Activated naive CD4-positive, alpha-beta T cell treated with anti-CD3 and anti-CD28 coated beads, Interleukin-2, amount 10 ng/mL, durations not matched to agents 7 days and 5 days (primary cell): ENCODE measurements at regions not wholly inside any gene's neighbourhood (a gene's known extent, or its start where the extent isn't known, plus 50 kb on each side); places are given as distances from the start of the nearest gene placed in this dataset.
A peak's percentile ranks its signal among the peaks of the same experiment; 100 is the strongest.

Experiments
- CTCF ChIA-PET: fragments of 350-600 bp; sonication (Branson Sonifier 250); formaldehyde crosslinking; loops from one replicate; lab custom pipeline; 2021; ENCODE audit warnings: antibody characterized with exemption; lab: Charles Lee
- DNase-seq: peaks from one replicate; pipeline ENCODE4 v3.0.0-alpha.2; 2020
- H3K27ac Mint-ChIP-seq: one replicate; pipeline ENCODE4 v1.8.0; 2021; ENCODE audit warnings: mild to moderate bottlenecking, moderate library complexity, mixed read lengths
- H3K27me3 Mint-ChIP-seq: one replicate; pipeline ENCODE4 v1.8.0; 2021; ENCODE audit warnings: mild to moderate bottlenecking, mixed read lengths
- H3K36me3 Mint-ChIP-seq: one replicate; pipeline ENCODE4 v1.8.0; 2021; ENCODE audit warnings: mixed read lengths
- H3K4me1 Mint-ChIP-seq: one replicate; pipeline ENCODE4 v1.8.0; 2021; ENCODE audit warnings: mixed read lengths
- H3K4me3 Mint-ChIP-seq: one replicate; pipeline ENCODE4 v1.8.0; 2021; ENCODE audit warnings: mild to moderate bottlenecking, moderate library complexity, mixed read lengths
- H3K9me3 Mint-ChIP-seq: one replicate; pipeline ENCODE4 v1.8.0; 2021; ENCODE audit warnings: mixed read lengths

GRCh38 chr6:1538810-1539478, 70.8 kb upstream of the FOXC1 start:
- peaks cover 9% of the 10 kb centered on the region for H3K27me3 Mint-ChIP-seq
- peaks cover 20% of the 10 kb centered on the region for H3K4me1 Mint-ChIP-seq
- H3K9me3 Mint-ChIP-seq, result peaks cover 3% of the 10 kb centered on the region
- H3K27ac Mint-ChIP-seq, result no peak overlapping the region
- DNase-seq, result no peak
- CTCF ChIA-PET, result no interaction called here
- no peak overlapping the region for H3K4me3 Mint-ChIP-seq
- H3K36me3 Mint-ChIP-seq, result peaks cover 10% of the 10 kb centered on the region

GRCh38 chr6:1540864-1541521, 68.7 kb upstream of the FOXC1 start:
- no peak overlapping the region for H3K27ac Mint-ChIP-seq
- CTCF ChIA-PET, result interaction anchor here (1.2 kb wide), 1 partner anchor 12 kb away, joined by 5 read pairs; no protein-coding TSS in a partner anchor
- no peak overlapping the region for H3K4me3 Mint-ChIP-seq
- no peak for DNase-seq
- peaks cover 18% of the 10 kb centered on the region for H3K27me3 Mint-ChIP-seq
- peaks cover 13% of the 10 kb centered on the region for H3K4me1 Mint-ChIP-seq
- H3K36me3 Mint-ChIP-seq, result peaks cover 14% of the 10 kb centered on the region
- H3K9me3 Mint-ChIP-seq, result peaks cover 3% of the 10 kb centered on the region

- peaks cover 3% of the 10 kb centered on the region for H3K9me3 Mint-ChIP-seq
- H3K27ac Mint-ChIP-seq, result no peak overlapping the region
- H3K36me3 Mint-ChIP-seq, result peaks cover 16% of the 10 kb centered on the region
- CTCF ChIA-PET, result interaction anchor here (0.6 kb wide), 1 partner anchor 17 kb away, joined by 3 read pairs; no protein-coding TSS in a partner anchor
- no peak for DNase-seq
- H3K4me3 Mint-ChIP-seq, result no peak overlapping the region
- peaks cover 2% of the 10 kb centered on the region for H3K4me1 Mint-ChIP-seq
- peaks cover 18% of the 10 kb centered on the region for H3K27me3 Mint-ChIP-seq
These were observed 67.4 kb upstream of the FOXC1 start for GRCh38 chr6:1542335-1542734.

GRCh38 chr6:1542764-1543163, 67.0 kb upstream of the FOXC1 start:
- no peak for DNase-seq
- H3K27me3 Mint-ChIP-seq, result peaks cover 18% of the 10 kb centered on the region
- peaks cover 3% of the 10 kb centered on the region for H3K9me3 Mint-ChIP-seq
- H3K4me1 Mint-ChIP-seq, result no peaks in the 10 kb centered on the region
- H3K27ac Mint-ChIP-seq, result no peak overlapping the region
- H3K4me3 Mint-ChIP-seq, result no peak overlapping the region
- peaks cover 16% of the 10 kb centered on the region for H3K36me3 Mint-ChIP-seq
- CTCF ChIA-PET, result interaction anchor here (0.6 to 1.4 kb wide), 2 partner anchors 18 to 19 kb away, joined by 3 to 4 read pairs; no protein-coding TSS in a partner anchor

GRCh38 chr6:1544000-1544399, 65.7 kb upstream of the FOXC1 start:
- Mint-ChIP-seq H3K36me3 (peaks cover 16% of the 10 kb centered on the region), H3K4me3 (no peak overlapping the region), H3K27me3 (peaks cover 18% of the 10 kb centered on the region), H3K9me3 (peaks cover 3% of the 10 kb centered on the region), H3K4me1 (no peaks in the 10 kb centered on the region), H3K27ac (no peak overlapping the region)
- CTCF ChIA-PET, result interaction anchor here (1.4 kb wide), 1 partner anchor 20 kb away, joined by 4 read pairs; no protein-coding TSS in a partner anchor
- DNase-seq, result no peak

GRCh38 chr6:1544603-1545002, 65.1 kb upstream of the FOXC1 start:
- H3K9me3 Mint-ChIP-seq, result peaks cover 3% of the 10 kb centered on the region
- no peak overlapping the region for H3K27ac Mint-ChIP-seq
- H3K27me3 Mint-ChIP-seq, result peaks cover 18% of the 10 kb centered on the region
- no peak for DNase-seq
- no peaks in the 10 kb centered on the region for H3K4me1 Mint-ChIP-seq
- peaks cover 16% of the 10 kb centered on the region for H3K36me3 Mint-ChIP-seq
- H3K4me3 Mint-ChIP-seq, result no peak overlapping the region
- CTCF ChIA-PET, result no interaction called here

GRCh38 chr6:1545654-1546053, 64.1 kb upstream of the FOXC1 start:
- peaks cover 16% of the 10 kb centered on the region for H3K36me3 Mint-ChIP-seq
- no peak overlapping the region for H3K4me3 Mint-ChIP-seq
- no peak overlapping the region for H3K27ac Mint-ChIP-seq
- no peak for DNase-seq
- H3K4me1 Mint-ChIP-seq, result no peaks in the 10 kb centered on the region
- peaks cover 3% of the 10 kb centered on the region for H3K9me3 Mint-ChIP-seq
- CTCF ChIA-PET, result no interaction called here
- H3K27me3 Mint-ChIP-seq, result peaks cover 18% of the 10 kb centered on the region

- H3K4me3 Mint-ChIP-seq, result no peak overlapping the region
- peaks cover 12% of the 10 kb centered on the region for H3K4me1 Mint-ChIP-seq
- no peak for DNase-seq
- H3K36me3 Mint-ChIP-seq, result peaks cover 14% of the 10 kb centered on the region
- H3K9me3 Mint-ChIP-seq, result peaks cover 3% of the 10 kb centered on the region
- H3K27ac Mint-ChIP-seq, result no peak overlapping the region
- H3K27me3 Mint-ChIP-seq, result peaks cover 14% of the 10 kb centered on the region
- CTCF ChIA-PET, result interaction anchor here (0.8 to 5.5 kb wide), 2 partner anchors 21 to 25 kb away, joined by 3 to 60 read pairs; no protein-coding TSS in a partner anchor
These were observed 61.9 kb upstream of the FOXC1 start for GRCh38 chr6:1547785-1548184.

- Mint-ChIP-seq H3K36me3 (peaks cover 2% of the 10 kb centered on the region), H3K9me3 (no peaks in the 10 kb centered on the region), H3K4me3 (no peak overlapping the region), H3K27ac (no peak overlapping the region), H3K4me1 (peaks cover 37% of the 10 kb centered on the region), H3K27me3 (peaks cover 23% of the 10 kb centered on the region)
- no peak for DNase-seq
- CTCF ChIA-PET, result interaction anchor here (1.2 to 5.5 kb wide), 4 partner anchors 16 to 28 kb away, joined by 3 to 60 read pairs (median 11); no protein-coding TSS in a partner anchor
These were observed 58.5 kb upstream of the FOXC1 start for GRCh38 chr6:1551249-1551648.

- Mint-ChIP-seq H3K27me3 (peaks cover 28% of the 10 kb centered on the region), H3K36me3 (no peaks in the 10 kb centered on the region), H3K27ac (peak overlapping the region; percentile 39), H3K4me3 (no peak overlapping the region), H3K4me1 (peaks cover 37% of the 10 kb centered on the region), H3K9me3 (no peaks in the 10 kb centered on the region)
- no peak for DNase-seq
- CTCF ChIA-PET, result interaction anchor here (0.8 to 5.5 kb wide), 9 partner anchors 10 to 29 kb away, joined by 3 to 60 read pairs (median 7); no protein-coding TSS in a partner anchor
These were observed 57.4 kb upstream of the FOXC1 start for GRCh38 chr6:1552296-1552761.

- no peak overlapping the region for H3K27ac Mint-ChIP-seq
- H3K36me3 Mint-ChIP-seq, result no peaks in the 10 kb centered on the region
- peak overlapping the region; percentile 80 for H3K4me3 Mint-ChIP-seq
These were observed 56.1 kb upstream of the FOXC1 start for GRCh38 chr6:1553562-1554083.

GRCh38 chr6:1554141-1554475, 55.6 kb upstream of the FOXC1 start:
- Mint-ChIP-seq H3K9me3 (no peaks in the 10 kb centered on the region), H3K4me1 (peaks cover 37% of the 10 kb centered on the region), H3K36me3 (no peaks in the 10 kb centered on the region), H3K27me3 (peaks cover 35% of the 10 kb centered on the region), H3K4me3 (peak overlapping the region; percentile 80), H3K27ac (peak overlapping the region; percentile 67)
- no peak for DNase-seq
- CTCF ChIA-PET, result interaction anchor here (0.6 to 6.1 kb wide), 3 partner anchors 26 to 31 kb away, joined by 3 to 54 read pairs (median 5); no protein-coding TSS in a partner anchor

More at GRCh38 chr6:1553562-1554083, 56.1 kb upstream of the FOXC1 start:
- Mint-ChIP-seq H3K27me3 (peaks cover 34% of the 10 kb centered on the region), H3K9me3 (no peaks in the 10 kb centered on the region), H3K4me1 (peaks cover 37% of the 10 kb centered on the region)
- no peak for DNase-seq
- CTCF ChIA-PET, result interaction anchor here (0.6 to 6.1 kb wide), 3 partner anchors 25 to 31 kb away, joined by 3 to 54 read pairs (median 5); no protein-coding TSS in a partner anchor

- peak overlapping the region; percentile 80 for H3K4me3 Mint-ChIP-seq
- H3K4me1 Mint-ChIP-seq, result peaks cover 37% of the 10 kb centered on the region
- peaks cover 35% of the 10 kb centered on the region for H3K27me3 Mint-ChIP-seq
- no peaks in the 10 kb centered on the region for H3K9me3 Mint-ChIP-seq
- CTCF ChIA-PET, result interaction anchor here (1.0 to 6.1 kb wide), 3 partner anchors 26 to 32 kb away, joined by 5 to 54 read pairs (median 5); no protein-coding TSS in a partner anchor
- H3K27ac Mint-ChIP-seq, result peak overlapping the region; percentile 90
- DNase-seq, result peak; percentile 70
- no peaks in the 10 kb centered on the region for H3K36me3 Mint-ChIP-seq
These were observed 55.0 kb upstream of the FOXC1 start for GRCh38 chr6:1554476-1555310.
